ENCODE measurements at regions not wholly inside any gene's neighbourhood (a gene's known extent, or its start where the extent isn't known, plus 50 kb on each side); places are given as distances from the start of the nearest gene placed in this dataset.

GRCh38 chr10:107701943-107702342, 537.4 kb upstream of the SORCS1 start:
- no peak for TF ChIP-seq POLR2A (IDR thresholded peaks at IDR 0.05)
- TF ChIP-seq, protein P1, sequence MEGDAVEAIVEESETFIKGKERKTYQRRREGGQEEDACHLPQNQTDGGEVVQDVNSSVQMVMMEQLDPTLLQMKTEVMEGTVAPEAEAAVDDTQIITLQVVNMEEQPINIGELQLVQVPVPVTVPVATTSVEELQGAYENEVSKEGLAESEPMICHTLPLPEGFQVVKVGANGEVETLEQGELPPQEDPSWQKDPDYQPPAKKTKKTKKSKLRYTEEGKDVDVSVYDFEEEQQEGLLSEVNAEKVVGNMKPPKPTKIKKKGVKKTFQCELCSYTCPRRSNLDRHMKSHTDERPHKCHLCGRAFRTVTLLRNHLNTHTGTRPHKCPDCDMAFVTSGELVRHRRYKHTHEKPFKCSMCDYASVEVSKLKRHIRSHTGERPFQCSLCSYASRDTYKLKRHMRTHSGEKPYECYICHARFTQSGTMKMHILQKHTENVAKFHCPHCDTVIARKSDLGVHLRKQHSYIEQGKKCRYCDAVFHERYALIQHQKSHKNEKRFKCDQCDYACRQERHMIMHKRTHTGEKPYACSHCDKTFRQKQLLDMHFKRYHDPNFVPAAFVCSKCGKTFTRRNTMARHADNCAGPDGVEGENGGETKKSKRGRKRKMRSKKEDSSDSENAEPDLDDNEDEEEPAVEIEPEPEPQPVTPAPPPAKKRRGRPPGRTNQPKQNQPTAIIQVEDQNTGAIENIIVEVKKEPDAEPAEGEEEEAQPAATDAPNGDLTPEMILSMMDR (IDR thresholded peaks at IDR 0.05): no peak

Data from heart left ventricle (tissue), 13 donors.